ENCODE measurements at regions not wholly inside any gene's neighbourhood (a gene's known extent, or its start where the extent isn't known, plus 50 kb on each side); places are given as distances from the start of the nearest gene placed in this dataset.

GRCh38 chr18:56333146-56333545, 305.2 kb downstream of the TXNL1 start:
- TF ChIP-seq, protein P1, sequence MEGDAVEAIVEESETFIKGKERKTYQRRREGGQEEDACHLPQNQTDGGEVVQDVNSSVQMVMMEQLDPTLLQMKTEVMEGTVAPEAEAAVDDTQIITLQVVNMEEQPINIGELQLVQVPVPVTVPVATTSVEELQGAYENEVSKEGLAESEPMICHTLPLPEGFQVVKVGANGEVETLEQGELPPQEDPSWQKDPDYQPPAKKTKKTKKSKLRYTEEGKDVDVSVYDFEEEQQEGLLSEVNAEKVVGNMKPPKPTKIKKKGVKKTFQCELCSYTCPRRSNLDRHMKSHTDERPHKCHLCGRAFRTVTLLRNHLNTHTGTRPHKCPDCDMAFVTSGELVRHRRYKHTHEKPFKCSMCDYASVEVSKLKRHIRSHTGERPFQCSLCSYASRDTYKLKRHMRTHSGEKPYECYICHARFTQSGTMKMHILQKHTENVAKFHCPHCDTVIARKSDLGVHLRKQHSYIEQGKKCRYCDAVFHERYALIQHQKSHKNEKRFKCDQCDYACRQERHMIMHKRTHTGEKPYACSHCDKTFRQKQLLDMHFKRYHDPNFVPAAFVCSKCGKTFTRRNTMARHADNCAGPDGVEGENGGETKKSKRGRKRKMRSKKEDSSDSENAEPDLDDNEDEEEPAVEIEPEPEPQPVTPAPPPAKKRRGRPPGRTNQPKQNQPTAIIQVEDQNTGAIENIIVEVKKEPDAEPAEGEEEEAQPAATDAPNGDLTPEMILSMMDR (IDR thresholded peaks at IDR 0.05; ENCODE audit: insufficient read depth, low read length, poor library complexity, severe bottlenecking), result no peak
- TF ChIP-seq EZH2phosphoT487 (conservative IDR thresholded peaks at IDR 0.05; ENCODE audit: low read length), result no peak

Data from SU-DHL-6 (cell line).